GM23248 (cell line): ENCODE measurements at regions not wholly inside any gene's neighbourhood (a gene's known extent, or its start where the extent isn't known, plus 50 kb on each side); places are given as distances from the start of the nearest gene placed in this dataset. TPM values are rescaled to one million over a fixed set of nuclear protein-coding genes. Genes with fewer than 3 reads are reported as not detected.

Experiments used
- DNase-seq: peaks from one replicate; pipeline ENCODE4 v3.0.0-alpha.2; 2015
- H2AFZ ChIP-seq: fragments of 200-600 bp; sonication (generic); 2 replicates; pipeline ENCODE4 v1.6.1; 2016; ENCODE audit warnings: antibody characterized with exemption
- H3F3A ChIP-seq: fragments of 200-600 bp; sonication (generic); 2 replicates; pipeline ENCODE4 v1.6.1; 2016; ENCODE audit warnings: mild to moderate bottlenecking, antibody characterized with exemption, mixed run types; ENCODE audit not compliant: insufficient read depth
- H3K27ac ChIP-seq: fragments of 200-600 bp; sonication (generic); 2 replicates; pipeline ENCODE4 v1.5.1; 2016; ENCODE audit warnings: mild to moderate bottlenecking
- H3K27me3 ChIP-seq: fragments of 200-600 bp; sonication (generic); replicated peaks from 2 replicates; pipeline ENCODE4 v1.6.1; 2016; ENCODE audit warnings: mild to moderate bottlenecking; ENCODE audit not compliant: insufficient read depth
- H3K36me3 ChIP-seq: fragments of 200-600 bp; sonication (generic); 2 replicates; pipeline ENCODE4 v1.6.1; 2016; ENCODE audit warnings: low read depth, mild to moderate bottlenecking
- H3K4me1 ChIP-seq: fragments of 200-600 bp; sonication (generic); 2 replicates; pipeline ENCODE4 v1.6.1; 2016; ENCODE audit warnings: mild to moderate bottlenecking; ENCODE audit not compliant: insufficient read depth
- H3K4me2 ChIP-seq: fragments of 200-600 bp; sonication (generic); one replicate; pipeline ENCODE4 v1.6.1; 2016; ENCODE audit warnings: mild to moderate bottlenecking; ENCODE audit not compliant: unreplicated experiment
- H3K4me3 ChIP-seq: fragments of 200-600 bp; sonication (generic); 2 replicates; pipeline ENCODE4 v1.5.1; 2016; ENCODE audit warnings: mild to moderate bottlenecking
- H3K79me2 ChIP-seq: fragments of 200-600 bp; sonication (generic); 2 replicates; pipeline ENCODE4 v1.6.1; 2016; ENCODE audit warnings: mild to moderate bottlenecking; ENCODE audit not compliant: insufficient read depth
- H3K9ac ChIP-seq: fragments of 200-600 bp; sonication (generic); 2 replicates; pipeline ENCODE4 v1.6.1; 2016; ENCODE audit warnings: mild to moderate bottlenecking
- H3K9me2 ChIP-seq: fragments of 200-600 bp; sonication (generic); 2 replicates; pipeline ENCODE4 v1.6.1; 2016; ENCODE audit warnings: mixed run types, mild to moderate bottlenecking, moderate library complexity; ENCODE audit not compliant: insufficient read depth
- H3K9me3 ChIP-seq: fragments of 200-600 bp; sonication (generic); one replicate; pipeline ENCODE4 v1.6.1; 2017; ENCODE audit warnings: low read depth
- H4K20me1 ChIP-seq: fragments of 200-600 bp; sonication (generic); 2 replicates; pipeline ENCODE4 v1.6.0; 2016; ENCODE audit not compliant: insufficient read depth
- EZH2 ChIP-seq: fragments of 200-600 bp; sonication (generic); IDR thresholded peaks from 2 replicates; pipeline ENCODE4 v1.6.1; 2018; ENCODE audit warnings: antibody characterized with exemption, mild to moderate bottlenecking; ENCODE audit not compliant: insufficient read depth, poor library complexity, severe bottlenecking
- EZH2phosphoT487 ChIP-seq: fragments of 200-600 bp; sonication (generic); IDR thresholded peaks from 2 replicates; pipeline ENCODE4 v1.6.1; 2018; ENCODE audit warnings: antibody characterized with exemption, moderate library complexity, mild to moderate bottlenecking, low read depth; ENCODE audit not compliant: insufficient read depth
- WGBS, 2 experiments: methylation state at CpG; one replicate each; pipeline ENCODE4 v1.1.6; 2015 to 2017; ENCODE audit warnings: low lambda C conversion rate in 2 of 2, low coverage in 1 of 2; ENCODE audit errors: missing lambda C conversion rate in 2 of 2; 5-methylcytosine and 5-hydroxymethylcytosine counted together
- in situ Hi-C: fragments of 300-500 bp; cut with MboI; formaldehyde crosslinking; loops from 2 replicates; pipeline ENCODE4 v1.15.0; 2020
- small RNA-seq: library from RNA; depleted of rRNA; stranded (forward); fragments of <200 nt; gene quantifications from one replicate; pipeline ENCODE3, GENCODE V24; 2014; ENCODE audit warnings: low read depth, low replicate concordance

DNA sequence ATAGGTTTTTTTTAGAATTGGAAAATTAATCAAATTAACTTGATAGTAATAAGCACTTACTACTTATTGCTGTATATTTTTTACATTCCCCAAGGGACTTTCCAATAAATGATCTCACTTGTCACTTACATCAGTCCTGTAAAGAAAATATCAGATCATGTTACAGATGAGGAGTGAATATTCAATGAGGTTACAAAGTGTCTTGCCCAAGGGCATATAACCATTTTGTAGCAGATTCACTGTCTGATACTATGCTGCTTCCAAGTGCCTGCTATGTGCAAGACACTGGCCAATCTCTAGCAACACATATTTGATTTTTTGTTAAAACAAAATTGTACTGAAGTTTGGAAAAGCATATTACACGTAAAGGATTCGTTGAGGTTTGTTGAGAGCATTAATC is 1287.7 kb downstream of the FAM133A start:
- Histone ChIP-seq H3K27ac (no peak overlapping the region), H3K9ac (no peak overlapping the region), H3K9me2 (no peaks in the 10 kb centered on the region), H4K20me1 (no peaks in the 10 kb centered on the region), H3K9me3 (no peaks in the 10 kb centered on the region), H3K4me3 (no peak overlapping the region), H3K27me3 (no peaks in the 10 kb centered on the region), H3K4me1 (no peaks in the 10 kb centered on the region), H3K36me3 (no peaks in the 10 kb centered on the region), H3F3A (no peaks in the 10 kb centered on the region), H2AFZ (no peak overlapping the region), H3K4me2 (no peak overlapping the region), H3K79me2 (no peaks in the 10 kb centered on the region)
- no peak for DNase-seq
- TF ChIP-seq EZH2, result no peak
- no peak for TF ChIP-seq EZH2phosphoT487
- in situ Hi-C loops, result no loop called here
- WGBS, 2 experiments, result 0 to 24% methylated on average over 2 of the region's 2 CpGs

DNA sequence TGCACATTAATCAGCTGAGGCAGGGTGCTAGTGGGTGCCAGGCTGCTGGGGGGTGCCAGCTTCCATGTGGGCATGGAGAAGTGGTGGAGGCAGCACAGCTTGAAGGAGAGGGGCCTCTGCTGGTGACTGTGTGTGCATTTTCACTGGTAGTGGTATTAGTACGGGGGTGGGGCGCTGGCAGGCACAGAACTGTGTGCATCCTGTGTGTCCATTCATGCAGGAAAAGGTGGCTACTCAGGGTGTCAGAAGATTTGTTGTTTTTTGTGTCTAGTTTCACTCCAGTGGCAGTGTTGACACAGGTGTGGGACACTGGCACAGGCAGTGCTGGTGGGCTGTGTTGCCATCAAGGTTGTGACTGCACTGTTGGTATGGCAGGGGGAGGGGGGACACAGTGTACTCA is 1303.6 kb downstream of the FAM133A start:
- no peak overlapping the region for H3K27ac ChIP-seq
- 33 to 40% methylated on average over 1 to 2 of the region's 2 CpGs for WGBS, 2 experiments
- no peaks in the 10 kb centered on the region for H3F3A ChIP-seq
- no peaks in the 10 kb centered on the region for H3K36me3 ChIP-seq
- no peaks in the 10 kb centered on the region for H3K27me3 ChIP-seq
- H4K20me1 ChIP-seq, result no peaks in the 10 kb centered on the region
- no peaks in the 10 kb centered on the region for H3K9me2 ChIP-seq
- in situ Hi-C loops, result no loop called here
- no peak for TF ChIP-seq EZH2phosphoT487
- TF ChIP-seq EZH2, result no peak
- DNase-seq, result no peak
- H3K4me2 ChIP-seq, result no peak overlapping the region
- no peaks in the 10 kb centered on the region for H3K79me2 ChIP-seq
- no peak overlapping the region for H2AFZ ChIP-seq
- H3K9ac ChIP-seq, result no peak overlapping the region
- no peak overlapping the region for H3K4me3 ChIP-seq
- no peaks in the 10 kb centered on the region for H3K4me1 ChIP-seq
- no peaks in the 10 kb centered on the region for H3K9me3 ChIP-seq

DNA sequence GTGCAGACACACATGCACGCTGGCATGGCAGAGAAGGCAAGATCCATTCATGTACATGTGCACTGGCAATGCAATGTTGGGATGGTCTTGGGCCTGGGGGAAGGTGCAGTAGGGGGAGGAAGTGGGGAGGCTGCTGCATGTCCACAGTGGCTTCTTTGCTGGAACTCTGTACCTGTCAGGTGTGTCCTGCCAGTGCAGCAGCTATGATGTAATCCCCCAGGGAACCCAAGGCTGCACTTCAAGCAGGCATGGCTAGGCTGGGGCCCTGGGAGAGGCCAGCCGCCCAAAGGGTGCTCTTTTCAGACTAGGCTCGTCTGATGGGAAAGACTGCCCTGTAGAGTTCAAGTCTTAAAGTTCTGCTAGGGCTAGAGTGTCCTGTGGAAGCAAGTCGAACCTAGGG is 1304.0 kb downstream of the FAM133A start:
- Histone ChIP-seq H3K79me2 (no peaks in the 10 kb centered on the region), H3K27ac (no peak overlapping the region), H3K9me3 (no peaks in the 10 kb centered on the region), H3K4me2 (no peak overlapping the region), H2AFZ (no peak overlapping the region), H3K4me1 (no peaks in the 10 kb centered on the region), H3K9ac (no peak overlapping the region), H3F3A (no peaks in the 10 kb centered on the region), H3K27me3 (no peaks in the 10 kb centered on the region), H3K36me3 (no peaks in the 10 kb centered on the region), H3K4me3 (no peak overlapping the region), H3K9me2 (no peaks in the 10 kb centered on the region), H4K20me1 (no peaks in the 10 kb centered on the region)
- DNase-seq, result no peak
- in situ Hi-C loops, result no loop called here
- TF ChIP-seq EZH2phosphoT487 (no peak), EZH2 (no peak)
- 0 to 14% methylated on average over 3 of the region's 4 CpGs for whole genome bisulfite sequencing, 2 experiments

Small RNA genes in the stretch of these regions (small RNA-seq; reads per million reads assigned to genes)
- not detected for gene RF00019
